ENCODE measurements at regions not wholly inside any gene's neighbourhood (a gene's known extent, or its start where the extent isn't known, plus 50 kb on each side); places are given as distances from the start of the nearest gene placed in this dataset.
A peak's percentile ranks its signal among the peaks of the same experiment; 100 is the strongest.

- TF ChIP-seq REST (IDR thresholded peaks at IDR 0.05; ENCODE audit: borderline replicate concordance) (peak; percentile 91), REST (CRISPR knock-in tag; IDR thresholded peaks at IDR 0.05; ENCODE audit: low read depth) (no peak), ZBTB9 (CRISPR knock-in tag; IDR thresholded peaks at IDR 0.05) (peak; percentile 57; the same call in 1 of the 2 replicates), DDX20 (tag; IDR thresholded peaks at IDR 0.05; ENCODE audit: low read depth) (no peak), GATAD2A (IDR thresholded peaks at IDR 0.05) (no peak), ZNF75A (CRISPR knock-in tag; IDR thresholded peaks at IDR 0.05) (0 out of 2 replicates have a peak, but pooled peaks have one; percentile 39), CXXC5 (CRISPR knock-in tag; IDR thresholded peaks at IDR 0.05) (peak; percentile 23; the same call in 1 of the 2 replicates), CTCF (IDR thresholded peaks at IDR 0.05 in 2 of 3, conservative IDR thresholded peaks at IDR 0.05 in 1 of 3; ENCODE audit: insufficient read depth in 2 of 3, low read depth in 1 of 3, low read length in 3 of 3) (peak; percentile 77 to 85 (median 77)), SMC3 (conservative IDR thresholded peaks at IDR 0.05; ENCODE audit: insufficient read depth, low read depth, low read length) (peak; percentile 88)
Observed at GRCh38 chr2:13006829-13007717, 290.3 kb downstream of the TRIB2 start (continued).
